ENCODE measurements at regions not wholly inside any gene's neighbourhood (a gene's known extent, or its start where the extent isn't known, plus 50 kb on each side); places are given as distances from the start of the nearest gene placed in this dataset.

DNA sequence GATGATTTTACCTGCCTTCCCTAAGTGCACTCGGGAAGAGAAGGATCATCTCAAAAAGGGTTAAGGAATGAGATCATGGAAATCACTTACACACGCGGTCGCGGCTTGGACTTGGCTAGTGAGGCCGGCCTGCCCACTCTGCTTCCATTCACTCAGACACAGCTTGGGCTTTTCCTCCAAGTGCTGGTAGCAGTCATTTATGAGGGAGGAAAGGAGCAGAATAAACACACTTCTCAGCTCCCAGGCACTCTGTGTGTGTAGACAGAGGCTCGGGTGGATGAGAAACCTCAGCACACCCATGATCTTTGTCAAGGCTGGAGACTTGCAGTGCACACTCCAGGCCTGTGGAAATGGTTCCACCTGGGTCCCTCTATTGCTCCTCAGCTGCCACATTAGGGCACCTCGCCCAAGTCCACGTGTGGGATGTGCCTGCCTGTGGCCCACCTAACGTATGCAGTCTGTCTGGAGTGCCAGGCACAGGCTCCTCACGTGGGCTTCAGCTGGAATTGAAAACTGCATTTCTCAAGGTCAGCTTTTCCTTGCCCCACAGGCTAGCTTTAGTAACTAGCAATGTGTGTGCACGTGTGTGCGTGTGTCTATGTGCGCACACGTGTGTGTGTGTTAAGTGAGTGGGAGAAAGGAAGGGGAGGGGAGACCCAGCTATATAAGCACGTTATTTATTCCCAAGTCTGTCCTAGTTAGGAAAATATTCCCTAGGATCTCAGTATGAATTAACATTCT lies 288.4 kb downstream of the SOX11 start:
- TF ChIP-seq JUND (IDR thresholded peaks at IDR 0.05; ENCODE audit: low read depth): no peak
- no peak for DNase-seq (ENCODE audit: low read depth in 1 of 2, low spot score in 1 of 2)
- in situ Hi-C loops (cut with HindIII; ENCODE audit: low pct_unique_long_range_greater_than_20kb, low sequenced_read_pairs): no loop called here

DNA sequence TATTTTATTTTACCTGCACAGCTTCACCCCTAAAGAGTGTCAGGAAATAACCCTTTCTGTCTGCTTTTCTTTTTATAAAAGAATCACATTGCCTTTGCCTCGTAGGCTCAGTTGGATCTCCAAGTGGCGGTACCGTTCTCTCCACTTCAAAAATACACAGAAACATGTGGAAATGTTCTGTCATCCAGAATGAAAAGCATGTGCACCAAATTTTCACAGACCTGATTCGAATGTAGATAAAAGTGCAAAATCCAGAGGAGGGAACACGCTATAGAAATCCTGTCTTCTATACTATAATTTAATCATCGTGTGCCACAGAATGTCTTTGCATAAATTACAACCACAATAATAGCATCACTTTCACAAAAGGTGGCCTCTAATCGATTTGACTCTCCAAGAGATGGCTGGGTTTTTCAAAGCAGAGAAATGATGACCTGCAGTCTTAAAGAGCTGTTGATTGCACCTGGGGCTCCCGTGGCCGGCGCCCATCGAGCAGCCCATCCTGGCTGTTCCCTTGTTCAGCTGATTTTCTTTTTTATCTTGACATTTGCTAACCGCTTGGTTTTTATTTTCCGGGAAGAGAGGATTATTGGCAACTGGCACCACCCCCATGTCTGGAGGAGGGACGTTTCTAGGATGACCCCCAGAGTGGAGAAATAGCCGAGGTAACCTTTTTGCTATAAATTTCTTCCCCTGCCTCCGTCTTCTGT lies 290.2 kb downstream of the SOX11 start:
- no peak for DNase-seq (ENCODE audit: low read depth in 1 of 2, low spot score in 1 of 2)
- in situ Hi-C loops (cut with HindIII; ENCODE audit: low pct_unique_long_range_greater_than_20kb, low sequenced_read_pairs): no loop called here

DNA sequence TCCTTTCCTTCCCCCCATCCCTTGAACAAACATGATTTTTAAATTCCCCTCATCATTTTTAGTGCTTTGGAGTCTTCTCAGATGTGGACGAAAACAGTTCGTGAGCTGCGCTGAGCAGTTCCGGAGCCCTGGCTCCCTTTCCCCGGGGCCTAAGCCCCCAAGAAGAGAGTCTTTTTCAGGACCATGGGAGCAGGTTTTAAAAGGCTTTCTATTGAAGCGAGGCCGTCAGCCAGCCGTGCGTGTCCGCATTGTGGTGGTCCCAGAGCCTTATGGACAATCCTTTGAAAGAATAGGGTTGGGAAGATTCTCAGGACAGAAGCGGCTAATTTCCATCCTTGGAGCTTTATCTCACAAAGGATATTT lies 290.7 kb downstream of the SOX11 start:
- no peak for TF ChIP-seq JUND (IDR thresholded peaks at IDR 0.05; ENCODE audit: low read depth)
- in situ Hi-C loops (cut with HindIII; ENCODE audit: low pct_unique_long_range_greater_than_20kb, low sequenced_read_pairs): no loop called here
- DNase-seq (ENCODE audit: low read depth in 1 of 2, low spot score in 1 of 2): no peak

More for the DNA sequence above, 290.2 kb downstream of the SOX11 start:
- no peak for TF ChIP-seq JUND (IDR thresholded peaks at IDR 0.05; ENCODE audit: low read depth)

DNA sequence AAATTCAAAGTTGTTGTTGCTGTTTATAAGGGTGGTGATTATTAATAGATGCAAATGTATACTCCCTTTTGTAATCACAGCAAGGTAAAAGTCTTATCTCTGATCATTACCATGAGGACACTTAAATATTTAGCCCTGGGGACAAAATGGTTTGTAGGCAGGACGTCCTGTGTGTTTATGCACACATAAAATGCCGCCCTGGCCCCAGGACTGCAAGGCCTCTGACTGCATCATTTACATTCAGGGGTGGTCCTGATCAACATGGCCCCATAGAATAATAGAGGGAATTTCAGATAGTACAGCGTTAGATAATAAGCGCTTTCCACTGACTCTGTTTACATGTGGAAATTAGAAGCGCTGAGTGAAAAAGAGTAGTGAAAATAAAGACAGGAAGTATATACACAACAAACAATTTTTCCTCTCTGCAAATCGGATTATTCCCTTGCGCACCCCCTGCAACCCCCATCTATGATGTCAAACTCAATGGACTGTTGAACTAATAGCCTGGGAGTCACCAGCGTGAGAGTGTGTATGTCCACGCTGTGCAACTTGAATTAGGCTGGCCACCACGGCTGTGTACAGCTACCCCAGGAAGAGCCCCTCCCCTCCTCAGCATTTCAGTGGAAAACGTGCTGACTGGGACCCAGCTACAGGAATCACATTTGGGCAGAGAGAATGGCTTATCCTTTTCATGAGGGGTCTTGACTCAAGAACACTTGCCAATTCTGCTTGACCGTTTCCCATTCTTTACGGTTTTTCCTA lies 291.5 kb downstream of the SOX11 start:
- in situ Hi-C loops (cut with HindIII; ENCODE audit: low pct_unique_long_range_greater_than_20kb, low sequenced_read_pairs): no loop called here
- DNase-seq (ENCODE audit: low read depth in 1 of 2, low spot score in 1 of 2): no peak
- TF ChIP-seq JUND (IDR thresholded peaks at IDR 0.05; ENCODE audit: low read depth): no peak

DNA sequence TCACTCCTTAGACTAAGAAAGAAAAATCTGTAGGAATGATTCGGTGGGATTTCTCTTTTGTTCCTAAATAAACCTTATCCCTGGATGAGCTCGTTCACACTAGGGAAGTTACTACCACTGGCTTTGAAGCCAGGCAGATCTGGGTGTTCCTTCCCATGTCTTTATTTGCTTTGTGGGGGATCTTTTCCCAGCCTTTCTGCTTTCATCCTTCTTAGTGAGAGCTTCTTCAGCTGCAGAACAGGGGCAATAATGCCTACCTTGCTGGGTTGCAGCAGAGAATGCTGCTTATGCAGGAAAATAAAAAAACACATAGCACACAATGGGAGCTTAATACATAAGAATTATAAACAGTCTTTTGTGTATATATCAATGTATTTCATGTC lies 292.1 kb downstream of the SOX11 start:
- TF ChIP-seq JUND (IDR thresholded peaks at IDR 0.05; ENCODE audit: low read depth): no peak
- no peak for DNase-seq (ENCODE audit: low read depth in 1 of 2, low spot score in 1 of 2)
- in situ Hi-C loops (cut with HindIII; ENCODE audit: low pct_unique_long_range_greater_than_20kb, low sequenced_read_pairs): no loop called here

DNA sequence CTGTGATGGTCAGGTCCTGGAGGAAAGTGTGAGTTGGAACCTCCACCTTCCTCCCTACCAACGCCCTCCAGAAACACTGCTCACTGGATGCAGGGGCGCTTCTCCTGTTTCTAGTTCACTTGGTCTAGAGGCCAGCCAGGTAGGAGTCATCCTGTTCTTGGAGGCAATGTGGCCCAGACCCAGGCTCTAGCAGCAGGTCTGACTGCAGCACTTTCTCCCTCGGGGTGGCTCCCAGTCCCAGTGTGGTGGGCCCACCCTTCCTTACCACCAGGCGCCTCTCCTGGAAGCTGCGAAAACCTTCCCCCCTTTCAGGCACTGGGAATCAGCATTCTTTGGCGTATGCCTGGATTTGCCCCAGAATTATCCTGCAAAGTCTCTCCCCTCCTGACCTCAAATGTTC lies 292.8 kb downstream of the SOX11 start:
- no peak for DNase-seq (ENCODE audit: low read depth in 1 of 2, low spot score in 1 of 2)
- in situ Hi-C loops (cut with HindIII; ENCODE audit: low pct_unique_long_range_greater_than_20kb, low sequenced_read_pairs): no loop called here
- TF ChIP-seq JUND (IDR thresholded peaks at IDR 0.05; ENCODE audit: low read depth): no peak

DNA sequence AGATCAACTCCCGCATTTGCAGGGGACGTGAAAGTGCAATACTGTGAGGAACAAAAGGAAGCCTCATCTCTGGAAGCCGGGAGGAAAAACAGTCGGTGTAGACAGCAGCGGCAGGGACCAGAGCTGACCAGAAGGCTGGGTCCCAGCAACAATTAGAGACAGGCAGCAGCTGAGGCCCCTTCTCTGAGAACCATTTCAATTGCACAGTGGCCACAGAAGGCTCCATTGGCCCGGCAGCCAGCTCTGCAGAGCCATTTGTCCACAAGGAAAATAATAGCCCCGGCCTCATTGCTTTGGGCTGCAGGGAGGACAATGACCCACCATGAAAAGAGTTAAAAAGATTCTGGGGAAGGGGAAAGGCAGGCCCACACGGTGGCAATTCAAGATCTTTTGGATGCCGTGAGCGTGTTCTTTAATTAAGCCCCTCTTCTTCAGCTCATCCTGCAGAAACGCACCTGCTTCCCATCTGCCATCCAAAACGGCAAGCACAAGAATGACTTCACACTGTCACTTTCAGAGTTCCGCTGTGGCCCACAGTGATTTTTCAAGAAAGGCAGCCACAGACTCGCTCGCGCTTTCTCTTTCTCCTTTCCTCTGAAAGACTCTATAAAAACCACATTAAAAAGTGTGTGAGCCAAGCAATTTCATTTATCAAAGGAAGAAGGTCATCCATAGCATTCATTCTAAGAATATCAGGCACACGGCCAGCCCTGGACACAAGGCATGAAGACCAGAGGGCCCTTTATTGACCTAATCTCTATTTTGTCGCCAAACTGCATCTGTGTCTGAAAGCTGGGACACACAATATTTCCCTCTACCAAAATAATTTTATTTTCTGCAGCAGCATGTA lies 293.6 kb downstream of the SOX11 start:
- no peak for TF ChIP-seq JUND (IDR thresholded peaks at IDR 0.05; ENCODE audit: low read depth)
- DNase-seq (ENCODE audit: low read depth in 1 of 2, low spot score in 1 of 2): no peak
- in situ Hi-C loops (cut with HindIII; ENCODE audit: low pct_unique_long_range_greater_than_20kb, low sequenced_read_pairs): no loop called here

DNA sequence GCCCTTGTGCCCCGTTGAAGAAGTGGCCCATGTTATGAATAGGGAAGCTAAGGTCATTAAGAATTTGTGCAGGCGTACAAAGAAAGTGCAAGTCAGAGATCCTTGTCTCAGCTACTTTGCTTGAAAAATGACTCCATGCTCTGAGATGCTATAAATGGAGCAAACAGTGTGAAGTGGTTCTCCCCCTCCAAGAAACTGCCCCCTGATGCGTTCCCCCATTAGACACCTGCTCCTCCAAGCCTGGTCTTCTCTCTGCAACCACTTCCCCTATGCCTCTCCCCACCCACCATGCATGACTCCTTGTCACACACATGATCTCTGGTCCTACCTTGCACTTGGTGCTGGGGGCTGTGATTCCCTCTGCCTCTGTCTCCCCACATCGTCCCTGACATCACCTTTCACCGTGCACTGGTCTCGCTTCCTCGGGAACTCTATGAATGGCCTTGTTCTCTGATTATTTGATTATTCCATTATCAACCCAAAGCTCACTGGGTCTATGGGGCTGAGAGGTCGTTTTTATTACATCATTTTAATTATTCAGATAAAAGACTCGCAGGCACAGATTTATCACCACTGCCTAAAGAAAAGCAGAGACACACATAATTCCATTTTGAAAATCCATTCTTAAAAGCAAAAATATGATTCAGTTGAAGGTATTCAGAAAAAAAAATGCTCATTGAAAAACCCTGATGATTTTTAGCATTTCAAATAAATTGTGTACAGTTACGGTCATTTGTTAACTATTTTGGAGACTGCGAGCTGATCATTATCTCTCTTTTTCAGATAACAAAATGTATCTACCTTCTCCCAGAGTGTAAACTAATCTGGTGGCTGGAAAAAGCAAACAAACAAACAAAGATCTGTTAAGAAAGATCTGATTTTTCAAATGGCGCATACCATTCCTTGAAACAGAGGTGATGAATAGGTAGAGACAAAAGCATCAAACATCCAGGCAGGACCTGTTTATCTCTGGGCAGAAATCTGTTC lies 294.9 kb downstream of the SOX11 start:
- no peak for DNase-seq (ENCODE audit: low read depth in 1 of 2, low spot score in 1 of 2)
- TF ChIP-seq JUND (IDR thresholded peaks at IDR 0.05; ENCODE audit: low read depth): no peak
- in situ Hi-C loops (cut with HindIII; ENCODE audit: low pct_unique_long_range_greater_than_20kb, low sequenced_read_pairs): no loop called here

DNA sequence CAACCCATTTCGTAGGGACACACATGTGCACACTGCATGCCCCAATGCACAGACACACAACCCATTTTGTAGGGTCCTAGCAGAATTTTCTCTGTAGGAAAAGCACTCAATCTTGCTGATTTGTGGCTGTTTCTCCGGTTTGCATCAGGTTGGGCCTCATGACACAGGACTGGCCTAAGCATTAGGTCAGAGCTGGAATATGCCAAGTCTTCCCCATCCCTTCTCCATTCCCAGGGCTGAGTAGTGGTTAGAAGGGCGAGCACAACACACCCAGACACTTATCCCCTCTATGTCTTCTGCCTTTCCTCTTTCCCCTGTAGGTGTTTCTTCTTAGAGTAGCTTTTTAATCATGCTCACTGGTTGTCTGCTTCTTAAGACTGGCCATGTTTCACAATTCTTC lies 295.9 kb downstream of the SOX11 start:
- no peak for TF ChIP-seq JUND (IDR thresholded peaks at IDR 0.05; ENCODE audit: low read depth)
- in situ Hi-C loops (cut with HindIII; ENCODE audit: low pct_unique_long_range_greater_than_20kb, low sequenced_read_pairs): no loop called here
- no peak for DNase-seq (ENCODE audit: low read depth in 1 of 2, low spot score in 1 of 2)

DNA sequence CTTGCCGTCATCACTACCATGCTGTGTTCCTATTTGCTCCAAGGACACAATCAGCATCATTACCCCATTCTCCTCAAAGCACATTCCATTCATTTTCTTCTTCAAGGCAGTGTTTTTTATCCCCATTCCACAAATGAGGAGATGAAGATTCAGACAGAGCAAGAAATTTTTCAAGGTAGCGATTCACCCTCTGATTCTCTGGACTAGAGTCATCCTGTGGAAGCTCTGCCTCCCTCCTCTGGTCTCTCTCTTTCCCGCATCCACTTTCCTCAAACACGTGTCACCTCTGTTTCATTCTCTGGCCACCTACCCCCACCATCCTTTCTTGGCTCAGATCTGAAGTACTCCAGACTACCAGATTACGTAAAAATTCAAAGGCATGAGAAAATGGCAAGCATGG lies 297.9 kb downstream of the SOX11 start:
- no peak for DNase-seq (ENCODE audit: low read depth in 1 of 2, low spot score in 1 of 2)
- TF ChIP-seq JUND (IDR thresholded peaks at IDR 0.05; ENCODE audit: low read depth): no peak
- in situ Hi-C loops (cut with HindIII; ENCODE audit: low pct_unique_long_range_greater_than_20kb, low sequenced_read_pairs): no loop called here

DNA sequence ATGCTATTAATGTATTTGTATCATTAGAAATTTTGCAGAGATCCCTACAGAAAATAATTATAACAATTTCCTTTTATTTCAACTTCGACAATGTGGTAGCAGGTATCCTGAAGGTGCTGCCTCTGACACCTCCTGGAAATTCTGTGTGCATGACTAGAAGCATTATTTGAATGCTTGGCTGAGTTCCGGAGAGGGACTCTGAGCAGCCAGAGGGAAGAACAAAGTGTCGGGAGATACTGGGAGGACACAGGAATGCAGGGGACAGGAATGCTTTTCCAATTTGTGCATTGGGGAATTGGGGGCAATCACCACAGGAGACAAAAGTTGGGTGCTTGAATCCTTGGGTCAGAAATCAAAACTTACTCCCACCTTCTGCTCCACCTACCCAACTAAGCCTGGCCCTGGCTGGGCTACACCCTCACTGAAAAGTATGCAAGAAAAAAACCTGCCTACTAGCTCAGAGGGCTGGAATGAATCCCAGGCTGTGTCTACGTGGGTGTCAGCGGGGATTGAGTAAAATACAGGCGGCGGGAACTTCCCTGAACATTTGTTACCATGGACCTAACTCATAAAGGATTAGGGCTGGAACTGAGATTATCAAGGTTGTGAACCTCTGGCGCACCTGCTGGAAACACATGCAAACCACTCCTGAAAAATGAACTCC lies 299.3 kb downstream of the SOX11 start:
- no peak for DNase-seq (ENCODE audit: low read depth in 1 of 2, low spot score in 1 of 2)
- in situ Hi-C loops (cut with HindIII; ENCODE audit: low pct_unique_long_range_greater_than_20kb, low sequenced_read_pairs): no loop called here
- TF ChIP-seq JUND (IDR thresholded peaks at IDR 0.05; ENCODE audit: low read depth): no peak
